ENCODE measurements at regions not wholly inside any gene's neighbourhood (a gene's known extent, or its start where the extent isn't known, plus 50 kb on each side); places are given as distances from the start of the nearest gene placed in this dataset.

DNA sequence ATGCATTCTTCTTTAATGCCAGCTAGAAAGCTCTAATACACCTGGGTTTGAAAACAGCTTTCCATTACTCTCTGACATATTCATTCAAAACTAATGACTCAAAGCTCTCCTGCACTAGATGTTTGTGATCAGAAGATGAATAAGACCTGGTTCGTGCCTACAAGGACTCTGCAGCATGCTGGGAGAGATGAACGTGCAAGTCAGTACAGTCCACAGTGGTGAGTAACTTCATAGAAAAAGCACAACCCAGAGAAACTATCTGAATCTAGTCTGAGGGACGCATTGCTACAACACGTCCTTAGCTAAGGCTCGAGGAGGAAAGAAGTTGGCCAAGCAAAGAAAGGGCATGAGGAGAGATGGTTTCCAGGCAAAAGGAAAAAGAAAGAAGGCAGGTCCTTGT lies 234.3 kb downstream of the OSR1 start:
- no peak overlapping the region for H3K9ac ChIP-seq (replicated peaks; ENCODE audit: extremely low read depth, insufficient read depth, low read length)
- no peak overlapping the region for H2AFZ ChIP-seq (ENCODE audit: low read depth, low read length)
- no peaks in the 10 kb centered on the region for H3K9me3 ChIP-seq (replicated peaks; ENCODE audit: control insufficient read depth, insufficient read depth, low read length)
- no peak overlapping the region for H3K4me2 ChIP-seq (ENCODE audit: insufficient read depth, low read length)
- intact Hi-C loops (cut with micrococcal nuclease), result loop anchor here (10.0 kb wide), 1 partner anchor 221 kb away; no protein-coding TSS in a partner anchor
- BruUV-seq (replicated peaks), result no TSS peak
- H3K4me1 ChIP-seq (ENCODE audit: control insufficient read depth, extremely low read depth, insufficient read depth, low read length), result peaks cover 10% of the 10 kb centered on the region
- no peak for DNase-seq (ENCODE audit: low read depth, low spot score)
- FAIRE-seq, result no peak
- H3K27me3 ChIP-seq (ENCODE audit: control insufficient read depth in 2 of 2, insufficient read depth in 2 of 2, low read length in 2 of 2), result no peaks in the 10 kb centered on the region
- no peak overlapping the region for H3K27ac ChIP-seq (ENCODE audit: insufficient read depth, low read depth, low read length)
- H3K4me3 ChIP-seq (replicated peaks in 1 of 3; ENCODE audit: insufficient read depth in 1 of 3, low read depth in 1 of 3, low read length in 3 of 3), result no peak overlapping the region
- dilution Hi-C loops (cut with MboI; ENCODE audit: extremely low pct_ligation_motif_present, low sequenced_read_pairs), result no loop called here
- no peaks in the 10 kb centered on the region for H3K36me3 ChIP-seq (ENCODE audit: control insufficient read depth in 2 of 2, extremely low read depth in 1 of 2, insufficient read depth in 2 of 2, low read length in 2 of 2)
- no peaks in the 10 kb centered on the region for H3K9me1 ChIP-seq (replicated peaks; ENCODE audit: control insufficient read depth, extremely low read depth, insufficient read depth, low read length)
- ChIA-PET CTCF (interaction anchor here (1.0 kb wide), 1 partner anchor 15 kb away, joined by 3 read pairs; no protein-coding TSS in a partner anchor), POLR2A (no interaction called here)
- H3K79me2 ChIP-seq (ENCODE audit: control insufficient read depth, insufficient read depth, low read length), result no peaks in the 10 kb centered on the region
- no peaks in the 10 kb centered on the region for H4K20me1 ChIP-seq (replicated peaks; ENCODE audit: control insufficient read depth, extremely low read depth, insufficient read depth, low read length)
- TF ChIP-seq, protein P1, sequence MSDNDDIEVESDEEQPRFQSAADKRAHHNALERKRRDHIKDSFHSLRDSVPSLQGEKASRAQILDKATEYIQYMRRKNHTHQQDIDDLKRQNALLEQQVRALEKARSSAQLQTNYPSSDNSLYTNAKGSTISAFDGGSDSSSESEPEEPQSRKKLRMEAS (IDR thresholded peaks at IDR 0.05; ENCODE audit: insufficient read depth, insufficient read length), result no peak
- TF ChIP-seq MYC (IDR thresholded peaks at IDR 0.05; ENCODE audit: low read depth, low read length) (no peak), FOS (IDR thresholded peaks at IDR 0.05; ENCODE audit: borderline replicate concordance, insufficient read depth, low read length) (no peak), POLR2A (IDR thresholded peaks at IDR 0.05; ENCODE audit: low read depth, low read length) (no peak), JUN (IDR thresholded peaks at IDR 0.05; ENCODE audit: borderline replicate concordance, insufficient read depth, insufficient read length, low read depth) (no peak), EZH2 (IDR thresholded peaks at IDR 0.05; ENCODE audit: borderline replicate concordance, low read depth, low read length, severe bottlenecking) (no peak), POLR2AphosphoS5 (IDR thresholded peaks at IDR 0.05; ENCODE audit: insufficient read depth, low read depth, low read length) (no peak), GATA2 (IDR thresholded peaks at IDR 0.05; ENCODE audit: insufficient read depth, insufficient read length, low read depth, low read length) (no peak)
- TF ChIP-seq, protein P2, sequence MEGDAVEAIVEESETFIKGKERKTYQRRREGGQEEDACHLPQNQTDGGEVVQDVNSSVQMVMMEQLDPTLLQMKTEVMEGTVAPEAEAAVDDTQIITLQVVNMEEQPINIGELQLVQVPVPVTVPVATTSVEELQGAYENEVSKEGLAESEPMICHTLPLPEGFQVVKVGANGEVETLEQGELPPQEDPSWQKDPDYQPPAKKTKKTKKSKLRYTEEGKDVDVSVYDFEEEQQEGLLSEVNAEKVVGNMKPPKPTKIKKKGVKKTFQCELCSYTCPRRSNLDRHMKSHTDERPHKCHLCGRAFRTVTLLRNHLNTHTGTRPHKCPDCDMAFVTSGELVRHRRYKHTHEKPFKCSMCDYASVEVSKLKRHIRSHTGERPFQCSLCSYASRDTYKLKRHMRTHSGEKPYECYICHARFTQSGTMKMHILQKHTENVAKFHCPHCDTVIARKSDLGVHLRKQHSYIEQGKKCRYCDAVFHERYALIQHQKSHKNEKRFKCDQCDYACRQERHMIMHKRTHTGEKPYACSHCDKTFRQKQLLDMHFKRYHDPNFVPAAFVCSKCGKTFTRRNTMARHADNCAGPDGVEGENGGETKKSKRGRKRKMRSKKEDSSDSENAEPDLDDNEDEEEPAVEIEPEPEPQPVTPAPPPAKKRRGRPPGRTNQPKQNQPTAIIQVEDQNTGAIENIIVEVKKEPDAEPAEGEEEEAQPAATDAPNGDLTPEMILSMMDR (IDR thresholded peaks at IDR 0.05; ENCODE audit: extremely low read depth in 1 of 2, insufficient read depth in 1 of 2, low read depth in 1 of 2, low read length in 2 of 2), result no peak

Measured in endothelial cell of umbilical vein (primary cell).